ENCODE measurements at regions not wholly inside any gene's neighbourhood (a gene's known extent, or its start where the extent isn't known, plus 50 kb on each side); places are given as distances from the start of the nearest gene placed in this dataset.

DNA sequence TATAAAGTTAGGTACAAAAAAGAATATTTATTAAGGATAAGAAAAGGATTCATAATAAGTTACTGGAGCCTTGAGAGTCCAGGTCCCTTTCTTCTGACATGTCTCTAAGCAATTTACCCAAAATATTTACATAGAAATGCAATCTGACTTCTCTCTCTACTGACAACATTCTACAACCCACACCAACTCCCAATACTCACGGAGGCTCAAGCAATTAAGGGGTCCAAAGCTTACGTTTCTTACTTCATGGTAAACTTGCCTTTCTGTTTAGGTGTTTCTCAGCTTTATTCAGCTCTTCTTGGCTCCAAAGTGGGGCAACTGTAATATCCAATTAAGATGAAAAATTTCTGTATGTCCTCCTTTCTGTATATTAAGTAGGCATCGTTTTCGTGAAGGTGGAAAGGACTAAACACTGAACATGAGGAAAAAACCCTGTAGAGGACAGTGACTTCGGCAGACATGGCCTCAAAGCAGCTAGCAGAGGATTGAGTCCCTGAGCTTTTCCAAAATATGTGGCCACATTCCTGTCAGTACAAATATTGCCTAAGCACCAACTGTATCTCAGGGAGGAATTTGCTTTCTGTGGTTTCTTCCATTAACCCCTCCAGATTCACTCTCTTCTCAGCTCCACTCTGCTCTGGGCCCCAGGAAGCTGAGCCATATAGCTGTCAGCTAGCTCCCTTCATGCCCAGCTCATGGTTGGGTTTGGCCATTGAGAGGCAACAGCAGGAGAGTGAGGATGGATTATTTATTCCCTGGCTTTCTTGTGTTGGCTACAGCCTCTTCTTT is 67.9 kb upstream of the GLS start:
- Histone ChIP-seq H3K9ac (ENCODE audit: low read depth, low read length) (no peak overlapping the region), H3K4me3 (ENCODE audit: low read length) (no peak overlapping the region), H3K27ac (ENCODE audit: low read depth, low read length) (no peak overlapping the region), H3K36me3 (ENCODE audit: insufficient read depth, low read length) (no peaks in the 10 kb centered on the region), H3K27me3 (ENCODE audit: insufficient read depth, low read length) (no peaks in the 10 kb centered on the region), H3K9me3 (ENCODE audit: insufficient read depth, low read depth, low read length) (no peaks in the 10 kb centered on the region), H3K4me1 (ENCODE audit: insufficient read depth, low read length) (no peaks in the 10 kb centered on the region)
- WGBS: 89% methylated on average over 5 of the region's 5 CpGs

DNA sequence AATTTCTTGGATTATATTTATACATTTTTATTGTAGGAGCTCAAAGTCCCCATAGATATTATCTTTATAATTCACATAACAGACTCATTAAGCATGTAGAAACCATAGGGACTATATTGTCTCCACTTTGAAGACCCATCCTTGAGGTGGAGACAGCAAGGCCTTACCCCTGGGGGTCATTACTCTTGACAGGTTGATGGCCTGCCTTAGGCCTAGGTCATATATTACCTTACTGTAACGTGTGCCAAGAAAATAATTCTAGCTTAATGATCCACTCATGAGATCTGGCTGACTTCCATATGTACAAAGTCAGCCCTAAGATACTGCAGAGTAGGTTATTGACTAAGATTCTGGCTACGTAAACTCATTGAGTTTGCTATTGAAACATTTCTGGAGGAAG is 65.4 kb upstream of the GLS start:
- H3K9ac ChIP-seq (ENCODE audit: low read depth, low read length): no peak overlapping the region
- H3K36me3 ChIP-seq (ENCODE audit: insufficient read depth, low read length): no peaks in the 10 kb centered on the region
- H3K27ac ChIP-seq (ENCODE audit: low read depth, low read length): no peak overlapping the region
- no peaks in the 10 kb centered on the region for H3K9me3 ChIP-seq (ENCODE audit: insufficient read depth, low read depth, low read length)
- WGBS: 94% methylated on average over 2 of the region's 2 CpGs
- no peaks in the 10 kb centered on the region for H3K27me3 ChIP-seq (ENCODE audit: insufficient read depth, low read length)
- no peaks in the 10 kb centered on the region for H3K4me1 ChIP-seq (ENCODE audit: insufficient read depth, low read length)
- no peak overlapping the region for H3K4me3 ChIP-seq (ENCODE audit: low read length)

DNA sequence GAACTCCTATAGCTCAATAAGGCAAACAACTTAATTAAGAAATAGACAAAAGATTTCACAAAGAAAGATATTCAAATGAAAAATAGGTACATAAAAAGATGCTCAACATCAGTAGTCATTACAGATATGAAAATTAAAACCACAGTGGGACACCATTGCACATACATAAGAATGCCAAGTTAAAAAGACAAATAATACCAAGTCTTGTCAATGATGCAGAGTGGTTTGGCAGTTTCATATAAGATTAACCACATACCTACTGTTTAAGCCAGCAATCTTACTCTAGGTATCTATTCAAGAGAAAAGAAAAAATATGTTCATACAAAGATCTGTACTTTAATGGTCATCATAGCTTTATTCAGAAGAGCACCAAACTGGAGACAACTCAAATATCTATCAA is 63.5 kb upstream of the GLS start:
- Histone ChIP-seq H3K36me3 (ENCODE audit: insufficient read depth, low read length) (no peaks in the 10 kb centered on the region), H3K9ac (ENCODE audit: low read depth, low read length) (no peak overlapping the region), H3K4me1 (ENCODE audit: insufficient read depth, low read length) (no peaks in the 10 kb centered on the region), H3K27ac (ENCODE audit: low read depth, low read length) (no peak overlapping the region), H3K4me3 (ENCODE audit: low read length) (no peak overlapping the region), H3K27me3 (ENCODE audit: insufficient read depth, low read length) (no peaks in the 10 kb centered on the region), H3K9me3 (ENCODE audit: insufficient read depth, low read depth, low read length) (no peaks in the 10 kb centered on the region)

DNA sequence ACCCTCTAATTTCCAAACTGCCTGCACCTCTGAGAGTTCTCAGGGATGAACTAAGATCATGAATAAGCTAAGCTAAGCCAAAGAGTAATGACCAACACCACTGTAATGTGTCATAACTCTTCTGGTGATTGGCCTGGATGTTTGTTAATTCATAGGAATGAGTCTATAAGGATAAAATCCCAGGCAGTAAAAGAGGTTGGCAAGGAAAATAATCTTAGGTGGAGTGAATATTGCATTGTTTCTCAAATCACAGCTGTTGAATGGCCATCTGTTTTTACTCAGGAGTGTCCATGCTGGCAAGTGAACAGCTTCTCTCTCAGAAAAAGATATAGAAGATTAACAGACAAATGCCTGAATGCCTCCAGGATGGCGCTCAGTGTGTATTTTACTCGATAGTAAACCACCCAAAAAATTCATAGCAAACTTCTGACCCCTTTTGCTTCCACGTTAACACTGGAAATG is 60.8 kb upstream of the GLS start:
- Histone ChIP-seq H3K27ac (ENCODE audit: low read depth, low read length) (no peak overlapping the region), H3K9me3 (ENCODE audit: insufficient read depth, low read depth, low read length) (no peaks in the 10 kb centered on the region), H3K4me1 (ENCODE audit: insufficient read depth, low read length) (no peaks in the 10 kb centered on the region), H3K9ac (ENCODE audit: low read depth, low read length) (no peak overlapping the region), H3K4me3 (ENCODE audit: low read length) (no peak overlapping the region), H3K27me3 (ENCODE audit: insufficient read depth, low read length) (no peaks in the 10 kb centered on the region), H3K36me3 (ENCODE audit: insufficient read depth, low read length) (no peaks in the 10 kb centered on the region)
- 94% methylated on average over 3 of the region's 3 CpGs for WGBS

DNA sequence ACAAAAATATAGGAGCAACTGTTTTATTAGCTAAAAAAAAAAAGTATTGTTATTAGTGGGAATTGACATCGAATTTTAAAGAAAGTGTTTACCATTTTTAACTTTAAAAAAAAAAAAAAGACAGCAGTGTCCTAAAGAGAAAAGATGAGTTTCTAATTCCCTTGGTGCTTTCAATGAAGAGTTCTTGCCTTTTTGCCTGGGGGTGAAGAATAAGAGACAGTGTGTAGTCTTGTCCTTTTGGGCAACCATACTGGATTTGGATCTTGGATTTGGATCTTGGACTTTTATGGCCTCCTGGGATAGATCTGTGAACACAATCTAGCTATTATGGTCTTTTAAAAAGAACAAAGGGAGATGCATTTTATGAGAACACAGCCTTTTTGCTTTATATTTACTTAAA is 60.2 kb upstream of the GLS start:
- no peak overlapping the region for H3K9ac ChIP-seq (ENCODE audit: low read depth, low read length)
- H3K9me3 ChIP-seq (ENCODE audit: insufficient read depth, low read depth, low read length): no peaks in the 10 kb centered on the region
- no peaks in the 10 kb centered on the region for H3K27me3 ChIP-seq (ENCODE audit: insufficient read depth, low read length)
- no peaks in the 10 kb centered on the region for H3K36me3 ChIP-seq (ENCODE audit: insufficient read depth, low read length)
- H3K4me1 ChIP-seq (ENCODE audit: insufficient read depth, low read length): no peaks in the 10 kb centered on the region
- H3K27ac ChIP-seq (ENCODE audit: low read depth, low read length): no peak overlapping the region
- H3K4me3 ChIP-seq (ENCODE audit: low read length): no peak overlapping the region
- WGBS: no CpG with 5 or more reads among the region's 1 CpG

DNA sequence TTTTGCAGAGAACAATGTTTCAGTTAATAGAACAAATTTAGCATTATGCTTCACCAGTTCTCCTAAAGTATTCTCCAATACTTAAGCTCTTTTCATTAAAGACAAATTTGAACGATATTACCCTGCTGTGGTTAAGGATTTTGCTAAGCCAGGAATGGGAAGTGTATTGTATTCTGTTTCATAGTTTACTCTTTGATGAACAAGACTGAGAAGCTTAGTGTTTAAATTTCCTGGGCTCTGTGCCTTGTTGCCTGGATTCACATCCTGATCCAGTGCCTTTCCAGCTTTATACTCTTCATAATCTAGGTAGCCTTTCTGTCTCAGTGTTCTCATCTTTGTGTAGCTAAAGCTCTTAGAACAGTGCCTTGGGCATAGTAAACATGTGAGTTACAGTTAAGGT is 58.6 kb upstream of the GLS start:
- no peaks in the 10 kb centered on the region for H3K4me1 ChIP-seq (ENCODE audit: insufficient read depth, low read length)
- H3K4me3 ChIP-seq (ENCODE audit: low read length): no peak overlapping the region
- WGBS: 88% methylated on average over 1 of the region's 1 CpG
- H3K27ac ChIP-seq (ENCODE audit: low read depth, low read length): no peak overlapping the region
- no peaks in the 10 kb centered on the region for H3K36me3 ChIP-seq (ENCODE audit: insufficient read depth, low read length)
- no peaks in the 10 kb centered on the region for H3K27me3 ChIP-seq (ENCODE audit: insufficient read depth, low read length)
- no peak overlapping the region for H3K9ac ChIP-seq (ENCODE audit: low read depth, low read length)
- no peaks in the 10 kb centered on the region for H3K9me3 ChIP-seq (ENCODE audit: insufficient read depth, low read depth, low read length)

DNA sequence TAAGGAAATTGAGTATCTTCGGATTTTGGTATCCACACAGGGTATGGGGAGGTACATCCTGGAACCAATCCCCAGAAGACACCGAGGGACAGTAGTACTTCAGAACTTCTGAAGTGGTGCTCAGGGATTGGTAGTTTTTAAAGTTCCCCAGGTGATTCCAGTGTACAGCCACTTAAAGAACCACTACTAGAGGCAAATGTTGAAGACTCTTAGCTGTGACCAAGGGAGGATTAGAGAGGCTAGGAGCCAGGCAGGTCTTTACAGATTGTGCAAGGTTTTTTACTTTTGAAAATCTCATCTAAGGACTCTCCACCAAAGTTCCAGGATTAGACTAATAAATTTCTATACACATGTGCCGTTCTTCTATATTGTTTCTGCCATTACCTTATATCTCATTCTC is 52.9 kb upstream of the GLS start:
- H3K27me3 ChIP-seq (ENCODE audit: insufficient read depth, low read length): no peaks in the 10 kb centered on the region
- no peak overlapping the region for H3K27ac ChIP-seq (ENCODE audit: low read depth, low read length)
- no peaks in the 10 kb centered on the region for H3K36me3 ChIP-seq (ENCODE audit: insufficient read depth, low read length)
- no peaks in the 10 kb centered on the region for H3K9me3 ChIP-seq (ENCODE audit: insufficient read depth, low read depth, low read length)
- H3K4me1 ChIP-seq (ENCODE audit: insufficient read depth, low read length): no peaks in the 10 kb centered on the region
- 94% methylated on average over 3 of the region's 3 CpGs for WGBS
- H3K4me3 ChIP-seq (ENCODE audit: low read length): no peak overlapping the region
- H3K9ac ChIP-seq (ENCODE audit: low read depth, low read length): no peak overlapping the region

DNA sequence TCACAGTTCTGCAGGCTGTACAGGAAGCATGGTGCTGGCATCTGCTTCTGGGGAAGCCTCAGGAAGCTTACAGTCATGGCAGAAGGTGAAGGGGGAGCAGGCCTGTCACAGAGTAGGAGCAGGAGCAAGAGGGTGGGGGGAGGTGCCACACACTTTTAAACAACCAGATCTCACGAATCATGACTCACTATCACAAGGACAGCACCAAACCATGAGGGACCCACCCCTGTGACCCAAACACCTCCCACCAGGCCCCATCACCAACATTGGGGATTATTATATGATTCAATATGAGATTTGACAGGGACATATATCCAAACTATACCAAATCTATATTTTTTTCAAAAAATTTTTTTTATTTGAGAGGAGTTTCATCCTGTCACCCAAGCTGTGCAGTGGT is 51.0 kb upstream of the GLS start:
- Histone ChIP-seq H3K4me1 (ENCODE audit: insufficient read depth, low read length) (no peaks in the 10 kb centered on the region), H3K36me3 (ENCODE audit: insufficient read depth, low read length) (no peaks in the 10 kb centered on the region), H3K4me3 (ENCODE audit: low read length) (no peak overlapping the region), H3K27ac (ENCODE audit: low read depth, low read length) (no peak overlapping the region), H3K27me3 (ENCODE audit: insufficient read depth, low read length) (no peaks in the 10 kb centered on the region), H3K9ac (ENCODE audit: low read depth, low read length) (no peak overlapping the region), H3K9me3 (ENCODE audit: insufficient read depth, low read depth, low read length) (no peaks in the 10 kb centered on the region)
- no CpG with 5 or more reads among the region's 1 CpG for WGBS
